Lung (tissue), 11 donors: ENCODE measurements at regions not wholly inside any gene's neighbourhood (a gene's known extent, or its start where the extent isn't known, plus 50 kb on each side); places are given as distances from the start of the nearest gene placed in this dataset.

Source experiments
- ATAC-seq: fragments of 200-7000 bp; cut with Tn5 transposase; one replicate; pipeline ENCODE4 v1.9.1; 2020; ENCODE audit warnings: moderate number of reproducible peaks; ENCODE audit not compliant: insufficient read depth, low FRiP score
- DNase-seq, 3 donors: peaks; one replicate each; pipeline ENCODE4 v3.0.0-alpha.2; 2013 to 2017
- H3K27ac ChIP-seq, 2 donors: one replicate each; pipeline ENCODE4 v1.5.1; 2013; ENCODE audit warnings: mild to moderate bottlenecking in 2 of 2, moderate library complexity in 2 of 2, control low read depth in 1 of 2, inconsistent platforms in 1 of 2, low read depth in 1 of 2, low read length in 1 of 2
- H3K27me3 ChIP-seq, 3 donors: one replicate each; pipeline ENCODE4 v1.5.1; 2013; ENCODE audit warnings: low read length in 2 of 3; ENCODE audit not compliant: control insufficient read depth in 3 of 3, insufficient read depth in 3 of 3
- H3K36me3 ChIP-seq, 4 donors: one replicate each; pipeline ENCODE4 v1.5.1; 2013; ENCODE audit warnings: low read length in 4 of 4, mild to moderate bottlenecking in 1 of 4, moderate library complexity in 1 of 4; ENCODE audit not compliant: control insufficient read depth in 4 of 4, insufficient read depth in 4 of 4
- H3K4me1 ChIP-seq, 5 donors: one replicate each; pipeline ENCODE4 v1.5.1; 2013; ENCODE audit warnings: low read length in 5 of 5, mild to moderate bottlenecking in 2 of 5, moderate library complexity in 1 of 5; ENCODE audit not compliant: control insufficient read depth in 5 of 5, insufficient read depth in 5 of 5
- H3K4me3 ChIP-seq: one replicate; pipeline ENCODE4 v1.5.1; 2013; ENCODE audit warnings: mild to moderate bottlenecking, control low read depth, moderate library complexity
- H3K9ac ChIP-seq, 2 donors: one replicate each; pipeline ENCODE4 v1.5.1; 2013; ENCODE audit warnings: low read length in 2 of 2, control low read depth in 1 of 2; ENCODE audit not compliant: insufficient read depth in 1 of 2
- H3K9me3 ChIP-seq, 4 donors: one replicate each; pipeline ENCODE4 v1.5.1; 2013; ENCODE audit warnings: low read length in 3 of 4, mild to moderate bottlenecking in 1 of 4, moderate library complexity in 1 of 4; ENCODE audit not compliant: control insufficient read depth in 4 of 4, insufficient read depth in 3 of 4
- CTCF ChIP-seq: IDR thresholded peaks from 2 replicates; pipeline ENCODE4 v1.5.1; 2012; ENCODE audit warnings: mild to moderate bottlenecking; ENCODE audit errors: control extremely low read depth, extremely low read depth
- WGBS, 2 donors: extraction: QIAGEN DNeasy Blood & Tissue Kit; methylation state at CpG; one replicate each; pipeline ENCODE4 v1.1.7; 2013; 5-methylcytosine and 5-hydroxymethylcytosine counted together
- donor health status: control.
- donor health status: control.
- donor health status: Bipolar disorder and iron deficiency.
- donor health status: healthy.
- donor health status: DM: yes; HTN: yes; CAD: no.

GRCh38 chr15:35141743-35142471 is 56.8 kb upstream of the NANOGP8 start:
- no peaks in the 10 kb centered on the region for H3K36me3 ChIP-seq
- H3K4me3 ChIP-seq, result no peak overlapping the region
- TF ChIP-seq CTCF, result no peak
- ATAC-seq (no peak), DNase-seq (peak in 2 of 3 donors; percentile 58 to 66)
- H3K9me3 ChIP-seq, result peaks cover 0 to 2% (median 0%) of the 10 kb centered on the region in 4 donors
- H3K4me1 ChIP-seq, result peaks cover 0 to 36% (median 1%) of the 10 kb centered on the region in 5 donors
- no peaks in the 10 kb centered on the region for H3K27me3 ChIP-seq
- no peak overlapping the region for H3K27ac ChIP-seq
- H3K9ac ChIP-seq, result no peak overlapping the region

GRCh38 chr15:35139822-35140221 is 54.7 kb upstream of the NANOGP8 start:
- Histone ChIP-seq H3K4me3 (no peak overlapping the region), H3K9ac (no peak overlapping the region), H3K27ac (no peak overlapping the region), H3K9me3 (peaks cover 0 to 2% (median 0%) of the 10 kb centered on the region in 4 donors), H3K27me3 (no peaks in the 10 kb centered on the region), H3K4me1 (peaks cover 0 to 24% (median 6%) of the 10 kb centered on the region in 5 donors), H3K36me3 (no peaks in the 10 kb centered on the region)
- TF ChIP-seq CTCF, result no peak
- no peak for ATAC-seq
- DNase-seq, result no peak
- WGBS, 2 donors, result 95 to 98% methylated on average over 6 of the region's 6 CpGs

GRCh38 chr15:35137190-35137574 is 52.1 kb upstream of the NANOGP8 start:
- ATAC-seq, result no peak

More at GRCh38 chr15:35137190-35137574, 52.1 kb upstream of the NANOGP8 start:
- H3K4me3 ChIP-seq, result no peak overlapping the region
- H3K27ac ChIP-seq, result no peak overlapping the region
- H3K4me1 ChIP-seq, result peaks cover 0 to 16% (median 6%) of the 10 kb centered on the region in 5 donors
- H3K27me3 ChIP-seq, result no peaks in the 10 kb centered on the region
- TF ChIP-seq CTCF, result no peak
- DNase-seq, result no peak
- no peaks in the 10 kb centered on the region for H3K36me3 ChIP-seq
- H3K9ac ChIP-seq, result no peak overlapping the region
- H3K9me3 ChIP-seq, result peaks cover 0 to 2% (median 0%) of the 10 kb centered on the region in 4 donors
